Testis (tissue), 2 donors: ENCODE measurements at regions not wholly inside any gene's neighbourhood (a gene's known extent, or its start where the extent isn't known, plus 50 kb on each side); places are given as distances from the start of the nearest gene placed in this dataset.
A peak's percentile ranks its signal among the peaks of the same experiment; 100 is the strongest.

Experiments used
- DNase-seq: peaks from one replicate; pipeline ENCODE4 v3.0.0-alpha.2; 2019
- H3K27ac ChIP-seq, 2 donors: fragments of 200-600 bp; sonication (generic); one replicate each; pipeline ENCODE4 v1.5.1; 2019
- H3K27me3 ChIP-seq: fragments of 200-600 bp; sonication (generic); one replicate; pipeline ENCODE4 v1.5.1; 2019
- H3K36me3 ChIP-seq: fragments of 200-600 bp; sonication (generic); one replicate; pipeline ENCODE4 v1.5.1; 2017; ENCODE audit warnings: low read depth; ENCODE audit errors: missing control alignments
- H3K4me1 ChIP-seq: fragments of 200-600 bp; sonication (generic); one replicate; pipeline ENCODE4 v1.5.1; 2019
- H3K4me3 ChIP-seq, 2 donors: fragments of 200-600 bp; sonication (generic); one replicate each; pipeline ENCODE4 v1.5.1; 2017 to 2019
- H3K9me3 ChIP-seq: fragments of 200-600 bp; sonication (generic); one replicate; pipeline ENCODE4 v1.5.1; 2017
- CTCF ChIP-seq, 3 experiments: fragments of 450-650 bp in 2 of 3; fragments of 200-600 bp in 1 of 3; sonication (generic) in 1 of 3; IDR thresholded peaks; one replicate each; pipeline ENCODE4 v1.5.1; 2016 to 2019; ENCODE audit warnings: antibody characterized with exemption in 3 of 3, mild to moderate bottlenecking in 2 of 3, moderate library complexity in 1 of 3
- POLR2A ChIP-seq: fragments of 450-650 bp; IDR thresholded peaks from one replicate; pipeline ENCODE4 v1.6.1; 2017; ENCODE audit warnings: antibody characterized with exemption, mild to moderate bottlenecking, moderate library complexity
- WGBS, 2 donors: methylation state at CpG; one replicate each; pipeline ENCODE4 v1.1.5; 2018; 5-methylcytosine and 5-hydroxymethylcytosine counted together
- intact Hi-C: fragments of 100-400 bp; cut with DNase I; formaldehyde crosslinking; loops from one replicate; pipeline ENCODE4 v1.15.1; 2023; ENCODE audit warnings: low total_unique reads

DNA sequence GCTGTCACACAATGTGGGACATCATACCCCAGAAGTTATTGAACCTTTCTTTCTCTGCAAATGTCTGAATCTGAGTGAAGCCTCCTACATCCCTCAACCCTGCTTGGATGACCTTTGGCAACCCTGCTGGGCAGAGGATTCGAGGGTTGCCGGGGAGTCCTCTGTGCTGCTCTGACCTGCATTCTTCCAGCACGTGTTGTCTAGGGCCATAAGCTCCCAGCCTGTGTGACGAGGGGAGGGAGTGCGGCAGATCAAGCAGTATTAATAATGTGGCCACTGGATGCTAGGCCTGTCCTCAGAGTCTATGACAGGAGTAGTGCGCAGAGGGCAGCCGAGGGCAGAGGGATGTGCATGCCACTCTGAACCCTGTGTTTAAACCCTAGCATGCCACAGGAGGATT lies 58.8 kb downstream of the RPL37A start:
- Histone ChIP-seq H3K9me3 (no peaks in the 10 kb centered on the region), H3K27me3 (no peaks in the 10 kb centered on the region), H3K36me3 (no peaks in the 10 kb centered on the region), H3K4me3 (no peak overlapping the region), H3K27ac (no peak overlapping the region), H3K4me1 (peaks cover 14% of the 10 kb centered on the region)
- intact Hi-C loops: no loop called here
- no peak for TF ChIP-seq CTCF (IDR thresholded peaks at IDR 0.05)
- TF ChIP-seq POLR2A: no peak
- no peak for DNase-seq
- 72 to 73% methylated on average over 7 of the region's 7 CpGs for WGBS, 2 donors

GRCh38 chr2:216557820-216558219 lies 59.2 kb downstream of the RPL37A start:
- no peak overlapping the region for H3K4me3 ChIP-seq
- H3K9me3 ChIP-seq: no peaks in the 10 kb centered on the region
- intact Hi-C loops: no loop called here
- H3K4me1 ChIP-seq: peaks cover 14% of the 10 kb centered on the region
- H3K27me3 ChIP-seq: no peaks in the 10 kb centered on the region
- 71 to 80% methylated on average over 1 of the region's 1 CpG for WGBS, 2 donors
- no peaks in the 10 kb centered on the region for H3K36me3 ChIP-seq
- H3K27ac ChIP-seq: no peak overlapping the region
- no peak for TF ChIP-seq CTCF (IDR thresholded peaks at IDR 0.05)
- no peak for TF ChIP-seq POLR2A
- no peak for DNase-seq

- TF ChIP-seq CTCF (IDR thresholded peaks at IDR 0.05) (no peak), POLR2A (no peak)
- Histone ChIP-seq H3K27ac (no peak overlapping the region), H3K27me3 (no peaks in the 10 kb centered on the region), H3K4me3 (no peak overlapping the region), H3K9me3 (no peaks in the 10 kb centered on the region), H3K4me1 (peaks cover 11% of the 10 kb centered on the region), H3K36me3 (no peaks in the 10 kb centered on the region)
- no peak for DNase-seq
- intact Hi-C loops: no loop called here
- 90 to 93% methylated on average over 2 to 3 of the region's 3 CpGs for WGBS, 2 donors
Observed at GRCh38 chr2:216559625-216560156, 61.0 kb downstream of the RPL37A start.

- Histone ChIP-seq H3K27ac (peak overlapping the region in 1 of 2 donors; percentile 74), H3K27me3 (no peaks in the 10 kb centered on the region), H3K4me1 (peaks cover 6% of the 10 kb centered on the region), H3K4me3 (no peak overlapping the region), H3K36me3 (no peaks in the 10 kb centered on the region), H3K9me3 (no peaks in the 10 kb centered on the region)
- 35 to 49% methylated on average over 3 of the region's 3 CpGs for WGBS, 2 donors
- intact Hi-C loops: no loop called here
- peak; percentile 63 for DNase-seq
- TF ChIP-seq CTCF (IDR thresholded peaks at IDR 0.05) (no peak), POLR2A (no peak)
Observed at GRCh38 chr2:216560838-216561270, 62.2 kb downstream of the RPL37A start.

- 85 to 89% methylated on average over 13 of the region's 13 CpGs for WGBS, 2 donors
- Histone ChIP-seq H3K9me3 (no peaks in the 10 kb centered on the region), H3K4me1 (peaks cover 6% of the 10 kb centered on the region), H3K36me3 (no peaks in the 10 kb centered on the region), H3K27me3 (no peaks in the 10 kb centered on the region), H3K4me3 (no peak overlapping the region), H3K27ac (no peak overlapping the region)
- no peak for DNase-seq
- intact Hi-C loops: no loop called here
- no peak for TF ChIP-seq POLR2A
- TF ChIP-seq CTCF (IDR thresholded peaks at IDR 0.05): no peak
Observed at GRCh38 chr2:216562696-216563435, 64.2 kb downstream of the RPL37A start.
